GM18951 (cell line): ENCODE measurements at regions not wholly inside any gene's neighbourhood (a gene's known extent, or its start where the extent isn't known, plus 50 kb on each side); places are given as distances from the start of the nearest gene placed in this dataset.

ENCODE experiments used
- POLR2A ChIP-seq: IDR thresholded peaks from 4 replicates; pipeline ENCODE4 v1.6.1; 2011; ENCODE audit warnings: mild to moderate bottlenecking; ENCODE audit not compliant: insufficient read length, insufficient read depth; ENCODE audit errors: extremely low read depth
- in situ Hi-C: fragments of 300-500 bp; cut with MboI; formaldehyde crosslinking; loops from one replicate; pipeline ENCODE4 v1.12.0; 2022; ENCODE audit warnings: low sequenced_read_pairs, mixed read lengths, inconsistent platforms; ENCODE audit not compliant: unreplicated experiment

GRCh38 chr5:3844266-3844665 lies 248.6 kb downstream of the IRX1 start:
- TF ChIP-seq POLR2A: no peak
- in situ Hi-C loops: no loop called here

GRCh38 chr5:3845230-3845629 lies 249.6 kb downstream of the IRX1 start:
- in situ Hi-C loops: no loop called here
- no peak for TF ChIP-seq POLR2A

DNA sequence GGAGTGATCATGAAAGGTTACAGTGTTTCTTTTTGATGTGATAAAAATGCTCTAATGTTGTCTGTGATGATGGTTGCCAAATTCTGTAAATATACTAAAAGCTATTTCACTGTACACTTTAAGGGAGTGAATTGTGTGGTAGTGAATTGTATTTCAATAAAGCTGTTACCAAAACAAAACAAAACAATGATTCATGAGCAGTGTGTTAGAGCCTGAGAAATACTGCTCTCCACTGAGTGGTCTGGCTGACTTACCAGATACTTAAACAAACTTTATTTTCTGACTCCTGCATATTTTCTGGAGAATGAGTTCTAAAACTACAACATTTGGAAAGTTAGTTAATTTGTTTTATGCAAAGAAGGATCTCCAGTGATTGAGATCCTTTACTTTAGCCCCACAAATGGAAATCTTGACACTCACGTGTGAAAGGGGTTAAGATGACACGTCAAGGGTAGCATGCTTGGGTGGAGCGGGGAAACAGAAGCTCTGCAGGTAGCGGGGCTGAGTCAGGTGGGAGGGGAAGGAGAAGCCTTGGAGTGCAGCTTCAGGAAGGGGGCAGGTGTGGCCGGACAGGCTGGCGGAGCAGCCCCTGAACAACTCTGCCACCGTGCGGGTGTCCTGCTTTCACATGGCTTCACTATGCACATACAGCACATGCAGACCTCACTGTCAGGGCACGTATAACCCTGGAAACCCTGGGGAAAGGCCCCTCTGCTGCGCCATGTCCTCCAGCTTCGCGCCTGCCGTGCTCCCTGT lies 256.7 kb downstream of the IRX1 start:
- in situ Hi-C loops: no loop called here
- no peak for TF ChIP-seq POLR2A

DNA sequence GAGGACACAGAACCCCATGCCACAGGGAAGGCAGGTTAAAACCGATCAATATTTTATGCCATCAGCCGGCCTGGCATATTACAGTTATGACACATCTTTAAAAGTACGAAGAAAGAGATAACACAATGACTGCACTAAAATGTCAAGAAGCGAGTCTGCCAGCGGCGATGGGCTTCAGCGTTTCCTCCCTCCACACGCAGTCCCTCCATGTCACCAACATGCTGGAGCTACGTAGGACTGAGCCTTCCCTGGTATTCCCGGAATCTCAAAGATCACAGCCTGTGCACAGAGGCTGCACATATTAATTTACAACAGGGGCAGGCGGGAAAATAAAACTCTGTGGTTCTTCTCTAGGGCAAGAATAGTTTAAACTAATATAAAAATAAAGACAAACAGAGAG lies 257.7 kb downstream of the IRX1 start:
- no peak for TF ChIP-seq POLR2A
- in situ Hi-C loops: no loop called here

- TF ChIP-seq POLR2A: no peak
- in situ Hi-C loops: no loop called here
Observed at GRCh38 chr5:3854188-3854821, 258.7 kb downstream of the IRX1 start.

GRCh38 chr5:3856036-3856435 lies 260.4 kb downstream of the IRX1 start:
- in situ Hi-C loops: no loop called here
- no peak for TF ChIP-seq POLR2A

- in situ Hi-C loops: no loop called here
- TF ChIP-seq POLR2A: no peak
Observed at GRCh38 chr5:3858524-3858923, 262.9 kb downstream of the IRX1 start.

DNA sequence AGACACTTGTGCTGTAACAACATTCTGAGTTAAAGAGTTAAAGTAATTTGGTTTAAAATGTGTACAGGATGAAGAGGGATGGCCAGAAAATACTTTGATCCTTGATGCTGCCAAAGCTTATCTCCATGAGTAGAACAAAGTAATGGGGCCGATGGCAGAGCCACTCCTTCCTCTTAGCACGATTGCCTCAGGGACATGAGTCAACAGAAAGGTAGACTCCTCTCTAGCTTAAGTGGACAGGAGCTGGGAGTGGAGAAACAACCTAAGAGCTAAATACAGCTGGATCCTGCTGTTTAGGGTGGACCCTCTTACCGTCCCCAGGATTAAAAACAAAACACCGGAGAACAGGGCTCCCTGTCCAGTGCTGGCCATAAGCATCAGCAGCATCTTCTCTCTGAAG lies 267.3 kb downstream of the IRX1 start:
- in situ Hi-C loops: no loop called here
- TF ChIP-seq POLR2A: no peak

- in situ Hi-C loops: no loop called here
- TF ChIP-seq POLR2A: no peak
Observed at GRCh38 chr5:3875144-3875543, 279.5 kb downstream of the IRX1 start.

GRCh38 chr5:3878267-3878666 lies 282.6 kb downstream of the IRX1 start:
- in situ Hi-C loops: no loop called here

GRCh38 chr5:3883040-3883439 lies 287.4 kb downstream of the IRX1 start:
- TF ChIP-seq POLR2A: no peak
- in situ Hi-C loops: no loop called here

More at GRCh38 chr5:3878267-3878666, 282.6 kb downstream of the IRX1 start:
- no peak for TF ChIP-seq POLR2A

GRCh38 chr5:3886524-3887451 lies 291.2 kb downstream of the IRX1 start:
- in situ Hi-C loops: no loop called here
- TF ChIP-seq POLR2A: no peak

GRCh38 chr5:3888310-3888709 lies 292.7 kb downstream of the IRX1 start:
- in situ Hi-C loops: no loop called here
- no peak for TF ChIP-seq POLR2A
